Adipocyte (in vitro differentiated cells): ENCODE measurements at regions not wholly inside any gene's neighbourhood (a gene's known extent, or its start where the extent isn't known, plus 50 kb on each side); places are given as distances from the start of the nearest gene placed in this dataset.

Experiments used
- DNase-seq: peaks from one replicate; pipeline ENCODE4 v3.0.0-alpha.2; 2015; ENCODE audit warnings: low read depth
- H3K27me3 ChIP-seq: replicated peaks from 2 replicates; pipeline ENCODE4 v1.7.0; 2013; ENCODE audit warnings: mild to moderate bottlenecking, low read length, moderate library complexity; ENCODE audit not compliant: control insufficient read depth, insufficient read depth
- H3K36me3 ChIP-seq: 2 replicates; pipeline ENCODE4 v1.7.0; 2013; ENCODE audit warnings: low read length, mild to moderate bottlenecking, moderate library complexity; ENCODE audit not compliant: control insufficient read depth, insufficient read depth, severe bottlenecking
- H3K4me1 ChIP-seq: 2 replicates; pipeline ENCODE4 v1.7.0; 2013; ENCODE audit warnings: mild to moderate bottlenecking, low read length, moderate library complexity; ENCODE audit not compliant: control insufficient read depth, insufficient read depth
- H3K4me3 ChIP-seq: 2 replicates; pipeline ENCODE4 v1.7.0; 2013; ENCODE audit warnings: mild to moderate bottlenecking, low read length, moderate library complexity
- H3K9ac ChIP-seq: 2 replicates; pipeline ENCODE4 v1.7.0; 2013; ENCODE audit warnings: mild to moderate bottlenecking, low read length, moderate library complexity
- H3K9me3 ChIP-seq: 2 replicates; pipeline ENCODE4 v1.7.0; 2013; ENCODE audit warnings: mild to moderate bottlenecking, low read length, moderate library complexity; ENCODE audit not compliant: control insufficient read depth

- H3K9me3 ChIP-seq = no peaks in the 10 kb centered on the region
- no peak for DNase-seq
- peaks cover 7% of the 10 kb centered on the region for H3K4me1 ChIP-seq
- peaks cover 15% of the 10 kb centered on the region for H3K27me3 ChIP-seq
- no peak overlapping the region for H3K9ac ChIP-seq
- H3K36me3 ChIP-seq = no peaks in the 10 kb centered on the region
- H3K4me3 ChIP-seq = no peak overlapping the region
These were observed 55.9 kb downstream of the ZBTB18 start for GRCh38 chr1:244106837-244107493.

GRCh38 chr1:244111027-244111426 is 59.9 kb downstream of the ZBTB18 start:
- Histone ChIP-seq H3K4me3 (no peak overlapping the region), H3K27me3 (peaks cover 15% of the 10 kb centered on the region), H3K9me3 (no peaks in the 10 kb centered on the region), H3K9ac (no peak overlapping the region), H3K4me1 (peaks cover 21% of the 10 kb centered on the region), H3K36me3 (no peaks in the 10 kb centered on the region)
- DNase-seq = no peak

- H3K9me3 ChIP-seq = no peaks in the 10 kb centered on the region
- no peak for DNase-seq
- no peak overlapping the region for H3K4me3 ChIP-seq
- H3K4me1 ChIP-seq = peaks cover 21% of the 10 kb centered on the region
- no peaks in the 10 kb centered on the region for H3K36me3 ChIP-seq
- no peak overlapping the region for H3K9ac ChIP-seq
- peaks cover 12% of the 10 kb centered on the region for H3K27me3 ChIP-seq
These were observed 61.0 kb downstream of the ZBTB18 start for GRCh38 chr1:244112041-244112440.

GRCh38 chr1:244112636-244113035 is 61.6 kb downstream of the ZBTB18 start:
- Histone ChIP-seq H3K36me3 (no peaks in the 10 kb centered on the region), H3K27me3 (peaks cover 12% of the 10 kb centered on the region), H3K4me3 (no peak overlapping the region), H3K9me3 (no peaks in the 10 kb centered on the region), H3K4me1 (peaks cover 21% of the 10 kb centered on the region), H3K9ac (no peak overlapping the region)
- peak; percentile 71 for DNase-seq

GRCh38 chr1:244113532-244114320 is 62.6 kb downstream of the ZBTB18 start:
- no peaks in the 10 kb centered on the region for H3K9me3 ChIP-seq
- no peak overlapping the region for H3K9ac ChIP-seq
- H3K4me3 ChIP-seq = no peak overlapping the region
- H3K4me1 ChIP-seq = peaks cover 21% of the 10 kb centered on the region
- no peaks in the 10 kb centered on the region for H3K36me3 ChIP-seq
- peaks cover 20% of the 10 kb centered on the region for H3K27me3 ChIP-seq
- DNase-seq = peak; percentile 44

- Histone ChIP-seq H3K4me3 (no peak overlapping the region), H3K9ac (no peak overlapping the region), H3K4me1 (peaks cover 21% of the 10 kb centered on the region), H3K9me3 (no peaks in the 10 kb centered on the region), H3K36me3 (no peaks in the 10 kb centered on the region), H3K27me3 (peaks cover 24% of the 10 kb centered on the region)
- DNase-seq = no peak
These were observed 63.8 kb downstream of the ZBTB18 start for GRCh38 chr1:244114892-244115291.

GRCh38 chr1:244116946-244117345 is 65.9 kb downstream of the ZBTB18 start:
- no peaks in the 10 kb centered on the region for H3K9me3 ChIP-seq
- no peak overlapping the region for H3K4me3 ChIP-seq
- H3K27me3 ChIP-seq = peaks cover 28% of the 10 kb centered on the region
- H3K4me1 ChIP-seq = peaks cover 21% of the 10 kb centered on the region
- DNase-seq = no peak
- H3K9ac ChIP-seq = no peak overlapping the region
- no peaks in the 10 kb centered on the region for H3K36me3 ChIP-seq

GRCh38 chr1:244118109-244118761 is 67.2 kb downstream of the ZBTB18 start:
- peaks cover 40% of the 10 kb centered on the region for H3K27me3 ChIP-seq

GRCh38 chr1:244128591-244129383 is 77.7 kb downstream of the ZBTB18 start:
- H3K36me3 ChIP-seq = no peaks in the 10 kb centered on the region
- H3K9me3 ChIP-seq = peaks cover 16% of the 10 kb centered on the region
- no peak for DNase-seq
- peaks cover 68% of the 10 kb centered on the region for H3K27me3 ChIP-seq
- H3K9ac ChIP-seq = no peak overlapping the region
- H3K4me1 ChIP-seq = no peaks in the 10 kb centered on the region
- H3K4me3 ChIP-seq = no peak overlapping the region

More at GRCh38 chr1:244118109-244118761, 67.2 kb downstream of the ZBTB18 start:
- Histone ChIP-seq H3K9ac (no peak overlapping the region), H3K4me3 (no peak overlapping the region), H3K9me3 (no peaks in the 10 kb centered on the region), H3K36me3 (no peaks in the 10 kb centered on the region), H3K4me1 (peaks cover 8% of the 10 kb centered on the region)
- no peak for DNase-seq

GRCh38 chr1:244137276-244137675 is 86.2 kb downstream of the ZBTB18 start:
- peaks cover 17% of the 10 kb centered on the region for H3K27me3 ChIP-seq
- peaks cover 2% of the 10 kb centered on the region for H3K9me3 ChIP-seq
- H3K9ac ChIP-seq = no peak overlapping the region
- no peaks in the 10 kb centered on the region for H3K36me3 ChIP-seq
- H3K4me3 ChIP-seq = no peak overlapping the region
- H3K4me1 ChIP-seq = no peaks in the 10 kb centered on the region
- no peak for DNase-seq

GRCh38 chr1:244137725-244138124 is 86.6 kb downstream of the ZBTB18 start:
- Histone ChIP-seq H3K9ac (no peak overlapping the region), H3K27me3 (peaks cover 13% of the 10 kb centered on the region), H3K9me3 (peaks cover 1% of the 10 kb centered on the region), H3K4me1 (no peaks in the 10 kb centered on the region), H3K36me3 (no peaks in the 10 kb centered on the region), H3K4me3 (no peak overlapping the region)
- DNase-seq = no peak
